Heart right ventricle (tissue), 16 donors: ENCODE measurements at regions not wholly inside any gene's neighbourhood (a gene's known extent, or its start where the extent isn't known, plus 50 kb on each side); places are given as distances from the start of the nearest gene placed in this dataset.

ENCODE experiments used
- ATAC-seq, 8 donors: fragments of 200-7000 bp; cut with Tn5 transposase; one replicate each; pipeline ENCODE4 v1.9.1; 2020; ENCODE audit warnings: mild to moderate bottlenecking in 8 of 8, moderate library complexity in 8 of 8, moderate number of reproducible peaks in 1 of 8
- DNase-seq, 2 donors: peaks; one replicate each; pipeline ENCODE4 v3.0.0-alpha.2; 2020
- H3K27ac ChIP-seq, 10 donors: fragments of 200-600 bp; sonication (generic) in 2 of 10; one replicate each; pipeline versions ENCODE4 v1.5.0 to v1.8.0; 2020 to 2022; ENCODE audit warnings: mild to moderate bottlenecking in 3 of 10
- H3K27me3 ChIP-seq, 7 donors: fragments of 200-600 bp; one replicate each; pipeline ENCODE4 v1.8.0; 2021 to 2022; ENCODE audit warnings: mild to moderate bottlenecking in 2 of 7
- H3K36me3 ChIP-seq, 9 donors: fragments of 200-600 bp; sonication (generic) in 1 of 9; one replicate each; pipeline versions ENCODE4 v1.5.0 to v1.8.0; 2020 to 2022; ENCODE audit warnings: mild to moderate bottlenecking in 2 of 9
- H3K4me1 ChIP-seq, 9 donors: fragments of 200-600 bp; sonication (generic) in 1 of 9; one replicate each; pipeline versions ENCODE4 v1.5.0 to v1.8.0; 2020 to 2022; ENCODE audit warnings: mild to moderate bottlenecking in 4 of 9
- H3K4me3 ChIP-seq, 10 donors: fragments of 200-600 bp; sonication (generic) in 2 of 10; one replicate each; pipeline versions ENCODE4 v1.5.0 to v1.8.0; 2020 to 2022; ENCODE audit warnings: mild to moderate bottlenecking in 7 of 10, moderate library complexity in 2 of 10
- H3K9me3 ChIP-seq, 11 donors: fragments of 200-600 bp in 10 of 11; sonication (generic) in 2 of 11; one replicate each; pipeline versions ENCODE4 v1.5.0 to v1.8.0; 2013 to 2022; ENCODE audit warnings: mild to moderate bottlenecking in 2 of 11, control low read depth in 1 of 11, moderate library complexity in 1 of 11
- WGBS, 2 donors: extraction: QIAGEN DNeasy Blood & Tissue Kit; methylation state at CpG; one replicate each; pipeline ENCODE4 v1.1.7; 2013; ENCODE audit warnings: inconsistent platforms in 1 of 2; 5-methylcytosine and 5-hydroxymethylcytosine counted together
- intact Hi-C, 10 donors: fragments of 100-400 bp; cut with DNase I; formaldehyde crosslinking; loops; one replicate each; pipeline versions ENCODE4 v1.11.1 to v1.14.2; 2022
- TF ChIP-seq, protein P1 (sequence below), 9 donors: fragments of 200-600 bp; sonication (generic) in 2 of 9; IDR thresholded peaks; one replicate each; pipeline versions ENCODE4 v1.5.0 to v1.8.0; 2021 to 2022; ENCODE audit warnings: antibody characterized with exemption in 9 of 9, mild to moderate bottlenecking in 5 of 9, moderate library complexity in 1 of 9
- donor health status: Arrhythmogenic right ventricular cardiomyopathy.
- donor health status: ischemic (EF 13 %, LVEDD 7.1; RV severe dilation, severe dysfunction).
- donor health status: healthy with polysubstance abuse.
- donor health status: DM: no; HTN: yes; CAD: no.
- donor health status: DM: no; HTN: no; CAD: no.
- donor health status: ischemic (EF 25% LVEDD 6.9; RV normal size, moderate dysfunction).
- donor health status: ischemic (EF 25% LVEDD 5.7; RV mildly dilated, moderate dysfunction).
- donor health status: healthy.
- donor health status: DM: yes; HTN: yes; CAD: no.
- donor health status: Ischemic cardiomyopathy.
- donor health status: ischemic (EF 35%, LVEDD 5.7; RV mildly dilated, moderate dysfunction).
- donor health status: nonischemic (EF 11% LVEDD 7.7; RV severe dilation, severe dysfunction).
- donor health status: DM: yes; HTN: yes; CAD: no.
- donor health status: PGD.
- donor health status: ischemic (EF 29% LVEDD 5.4; RV normal size, mild dysfunction).
- donor health status: nonischemic (EF 23%, LVEDD 6.1; RV moderate dilation, normal function).

DNA sequence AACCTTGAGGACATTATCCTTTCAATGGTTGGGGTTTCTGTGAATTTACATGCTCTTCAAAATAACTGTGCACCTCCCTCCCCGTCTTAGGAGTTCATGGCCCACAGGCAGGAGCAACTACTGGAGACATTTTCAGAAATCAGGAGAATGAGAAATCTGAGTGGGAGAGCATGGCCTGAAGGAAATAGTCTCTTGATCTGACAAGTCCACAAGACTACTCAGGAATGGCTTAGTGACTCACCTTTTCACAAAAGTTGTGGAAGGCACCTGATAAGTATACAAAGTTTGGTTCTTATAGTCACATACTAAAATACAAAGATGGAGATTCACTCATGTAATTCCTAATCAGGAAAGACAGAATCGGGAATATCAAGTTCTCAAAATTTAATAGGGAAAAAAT is 83.6 kb upstream of the NCKAP5 start:
- intact Hi-C loops, result no loop called here
- WGBS, 2 donors, result 70 to 73% methylated on average over 2 of the region's 2 CpGs
- peak overlapping the region in 4 of 10 donors; percentile 13 to 56 (median 44) for H3K27ac ChIP-seq

DNA sequence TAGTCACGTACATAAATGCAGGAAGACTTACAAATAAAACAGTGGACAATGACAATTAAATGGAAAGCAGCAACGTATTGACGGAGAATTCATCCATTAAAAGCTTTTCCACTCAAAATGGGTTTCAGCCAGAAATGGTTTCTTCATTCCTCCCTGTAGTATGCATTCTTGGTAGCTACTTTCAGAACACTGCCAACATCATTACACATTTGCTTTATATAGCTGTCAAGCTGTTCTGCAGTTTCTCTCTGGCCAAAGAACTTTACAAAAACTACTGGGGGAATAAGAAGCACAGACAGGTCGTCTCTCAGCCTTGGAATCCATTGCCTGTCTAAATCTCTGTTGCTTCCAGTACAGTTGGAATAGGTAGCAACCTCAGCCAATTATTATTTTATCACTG is 84.1 kb upstream of the NCKAP5 start:
- intact Hi-C loops, result no loop called here
- DNase-seq (no peak), ATAC-seq (peak in 4 of 8 donors; percentile 64 to 76 (median 72))
- TF ChIP-seq, protein P1, sequence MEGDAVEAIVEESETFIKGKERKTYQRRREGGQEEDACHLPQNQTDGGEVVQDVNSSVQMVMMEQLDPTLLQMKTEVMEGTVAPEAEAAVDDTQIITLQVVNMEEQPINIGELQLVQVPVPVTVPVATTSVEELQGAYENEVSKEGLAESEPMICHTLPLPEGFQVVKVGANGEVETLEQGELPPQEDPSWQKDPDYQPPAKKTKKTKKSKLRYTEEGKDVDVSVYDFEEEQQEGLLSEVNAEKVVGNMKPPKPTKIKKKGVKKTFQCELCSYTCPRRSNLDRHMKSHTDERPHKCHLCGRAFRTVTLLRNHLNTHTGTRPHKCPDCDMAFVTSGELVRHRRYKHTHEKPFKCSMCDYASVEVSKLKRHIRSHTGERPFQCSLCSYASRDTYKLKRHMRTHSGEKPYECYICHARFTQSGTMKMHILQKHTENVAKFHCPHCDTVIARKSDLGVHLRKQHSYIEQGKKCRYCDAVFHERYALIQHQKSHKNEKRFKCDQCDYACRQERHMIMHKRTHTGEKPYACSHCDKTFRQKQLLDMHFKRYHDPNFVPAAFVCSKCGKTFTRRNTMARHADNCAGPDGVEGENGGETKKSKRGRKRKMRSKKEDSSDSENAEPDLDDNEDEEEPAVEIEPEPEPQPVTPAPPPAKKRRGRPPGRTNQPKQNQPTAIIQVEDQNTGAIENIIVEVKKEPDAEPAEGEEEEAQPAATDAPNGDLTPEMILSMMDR (IDR thresholded peaks at IDR 0.05), result no peak
- Histone ChIP-seq H3K9me3 (peaks cover 0 to 25% (median 6%) of the 10 kb centered on the region in 11 donors), H3K27me3 (no peaks in the 10 kb centered on the region), H3K27ac (peak overlapping the region in 4 of 10 donors; percentile 13 to 56 (median 44)), H3K36me3 (no peaks in the 10 kb centered on the region), H3K4me3 (no peak overlapping the region), H3K4me1 (peaks cover 0 to 13% (median 4%) of the 10 kb centered on the region in 9 donors)
- WGBS, 2 donors, result 41 to 54% methylated on average over 4 of the region's 4 CpGs

More for the DNA sequence above, 83.6 kb upstream of the NCKAP5 start:
- Histone ChIP-seq H3K4me1 (peaks cover 0 to 13% (median 4%) of the 10 kb centered on the region in 9 donors), H3K36me3 (no peaks in the 10 kb centered on the region), H3K9me3 (peaks cover 0 to 25% (median 6%) of the 10 kb centered on the region in 11 donors), H3K27me3 (no peaks in the 10 kb centered on the region), H3K4me3 (no peak overlapping the region)
- TF ChIP-seq, protein P1 (IDR thresholded peaks at IDR 0.05), result no peak
- ATAC-seq (no peak), DNase-seq (no peak)

DNA sequence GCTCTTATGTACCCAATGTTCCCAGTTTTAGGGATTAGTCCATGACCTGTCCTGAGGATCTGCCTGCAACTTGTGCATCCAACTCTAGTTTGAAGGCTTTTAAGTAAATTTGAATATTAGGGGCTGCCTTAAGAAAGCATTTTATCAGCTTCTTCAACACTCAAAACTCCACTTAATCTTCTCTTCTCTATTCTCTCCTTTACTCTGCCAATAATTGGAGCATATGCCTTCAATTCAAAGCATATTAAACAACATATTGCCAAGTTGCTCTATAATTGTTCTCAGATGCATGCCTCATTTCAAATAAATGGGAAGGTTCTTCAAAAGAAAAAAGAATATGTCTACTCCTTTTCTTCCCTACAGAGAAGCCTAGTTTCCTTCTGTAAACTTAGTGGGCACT is 84.8 kb upstream of the NCKAP5 start:
- H3K4me3 ChIP-seq, result no peak overlapping the region
- ATAC-seq (no peak), DNase-seq (no peak)
- peaks cover 0 to 13% (median 4%) of the 10 kb centered on the region in 9 donors for H3K4me1 ChIP-seq
- H3K9me3 ChIP-seq, result peaks cover 0 to 25% (median 6%) of the 10 kb centered on the region in 11 donors
- no peaks in the 10 kb centered on the region for H3K27me3 ChIP-seq
- H3K27ac ChIP-seq, result peak overlapping the region in 1 of 10 donors; percentile 55
- no peaks in the 10 kb centered on the region for H3K36me3 ChIP-seq
- TF ChIP-seq, protein P1 (IDR thresholded peaks at IDR 0.05), result no peak
- intact Hi-C loops, result no loop called here

DNA sequence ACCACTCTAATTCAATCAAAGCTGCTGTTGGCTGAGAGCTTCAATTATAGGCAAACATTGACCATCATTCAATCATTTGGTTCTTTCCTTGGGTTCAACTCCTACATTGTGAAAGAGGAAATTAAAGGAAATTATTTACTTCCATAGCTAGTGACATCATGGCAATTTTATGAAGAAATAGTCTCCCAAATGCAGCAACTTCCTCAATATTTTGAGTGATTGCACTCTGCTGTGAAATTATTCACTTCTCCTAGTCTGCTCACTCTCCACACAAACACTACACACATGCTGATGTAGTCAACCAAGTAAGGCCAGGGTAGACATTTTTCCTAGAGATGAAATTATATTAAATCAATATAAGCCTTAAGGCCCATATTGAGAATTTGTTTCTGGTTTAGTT is 86.7 kb upstream of the NCKAP5 start:
- intact Hi-C loops, result no loop called here
- TF ChIP-seq, protein P1 (IDR thresholded peaks at IDR 0.05), result no peak

More for the DNA sequence above, 86.7 kb upstream of the NCKAP5 start:
- peaks cover 0 to 11% (median 6%) of the 10 kb centered on the region in 11 donors for H3K9me3 ChIP-seq
- ATAC-seq (no peak), DNase-seq (no peak)
- no peak overlapping the region for H3K4me3 ChIP-seq
- H3K27me3 ChIP-seq, result no peaks in the 10 kb centered on the region
- H3K36me3 ChIP-seq, result no peaks in the 10 kb centered on the region
- no peak overlapping the region for H3K27ac ChIP-seq
- peaks cover 0 to 13% (median 4%) of the 10 kb centered on the region in 9 donors for H3K4me1 ChIP-seq
